ENCODE measurements at regions not wholly inside any gene's neighbourhood (a gene's known extent, or its start where the extent isn't known, plus 50 kb on each side); places are given as distances from the start of the nearest gene placed in this dataset.

GRCh38 chr4:173883821-173884220 is 353.8 kb upstream of the HAND2 start:
- TF ChIP-seq CTCF (IDR thresholded peaks at IDR 0.05; ENCODE audit: insufficient read depth, low read length) (no peak), REST (IDR thresholded peaks at IDR 0.05; ENCODE audit: insufficient replicate concordance, low read depth) (no peak), GABPA (IDR thresholded peaks at IDR 0.05; ENCODE audit: low read depth) (no peak)

Data from HL-60 (cell line).